Neutrophil (primary cell): ENCODE measurements at regions not wholly inside any gene's neighbourhood (a gene's known extent, or its start where the extent isn't known, plus 50 kb on each side); places are given as distances from the start of the nearest gene placed in this dataset.
"Not testable (repeated sequence)": the region's sequence is repeated elsewhere in the genome, so short reads cannot be mapped to it uniquely, and the experiment has no call there.

Source experiments
- H3K27ac ChIP-seq: fragments of 200-600 bp; sonication (generic); 2 replicates; pipeline ENCODE4 v1.5.1; 2016; ENCODE audit warnings: mild to moderate bottlenecking, moderate library complexity
- H3K27me3 ChIP-seq: fragments of 200-600 bp; sonication (generic); 2 replicates; pipeline ENCODE4 v1.6.0; 2016; ENCODE audit warnings: mild to moderate bottlenecking
- H3K36me3 ChIP-seq: fragments of 200-600 bp; sonication (generic); 2 replicates; pipeline ENCODE4 v1.5.1; 2017
- H3K4me1 ChIP-seq, 2 experiments: fragments of 200-600 bp in 1 of 2; sonication (generic) in 1 of 2; 1 replicate in 1 of 2; 2 replicates in 1 of 2; pipeline versions ENCODE4 v1.5.1 to v1.6.1; 2013 to 2016; ENCODE audit warnings: low read depth in 1 of 2, low read length in 1 of 2, mild to moderate bottlenecking in 1 of 2, moderate library complexity in 1 of 2; ENCODE audit not compliant: control insufficient read depth in 1 of 2, insufficient read depth in 1 of 2
- H3K4me3 ChIP-seq, 2 experiments: fragments of 200-600 bp in 1 of 2; sonication (generic) in 1 of 2; 1 replicate in 1 of 2; 2 replicates in 1 of 2; pipeline ENCODE4 v1.5.1; 2013 to 2016; ENCODE audit warnings: low read depth in 1 of 2, low read length in 1 of 2, mild to moderate bottlenecking in 1 of 2, moderate library complexity in 1 of 2
- H3K9me3 ChIP-seq: fragments of 200-600 bp; sonication (generic); 2 replicates; pipeline ENCODE4 v1.5.1; 2016
- TF ChIP-seq, protein P1 (sequence below): fragments of 200-600 bp; sonication (generic); IDR thresholded peaks from 2 replicates; pipeline ENCODE4 v1.5.1; 2016; ENCODE audit warnings: antibody characterized with exemption

- TF ChIP-seq, protein P1, sequence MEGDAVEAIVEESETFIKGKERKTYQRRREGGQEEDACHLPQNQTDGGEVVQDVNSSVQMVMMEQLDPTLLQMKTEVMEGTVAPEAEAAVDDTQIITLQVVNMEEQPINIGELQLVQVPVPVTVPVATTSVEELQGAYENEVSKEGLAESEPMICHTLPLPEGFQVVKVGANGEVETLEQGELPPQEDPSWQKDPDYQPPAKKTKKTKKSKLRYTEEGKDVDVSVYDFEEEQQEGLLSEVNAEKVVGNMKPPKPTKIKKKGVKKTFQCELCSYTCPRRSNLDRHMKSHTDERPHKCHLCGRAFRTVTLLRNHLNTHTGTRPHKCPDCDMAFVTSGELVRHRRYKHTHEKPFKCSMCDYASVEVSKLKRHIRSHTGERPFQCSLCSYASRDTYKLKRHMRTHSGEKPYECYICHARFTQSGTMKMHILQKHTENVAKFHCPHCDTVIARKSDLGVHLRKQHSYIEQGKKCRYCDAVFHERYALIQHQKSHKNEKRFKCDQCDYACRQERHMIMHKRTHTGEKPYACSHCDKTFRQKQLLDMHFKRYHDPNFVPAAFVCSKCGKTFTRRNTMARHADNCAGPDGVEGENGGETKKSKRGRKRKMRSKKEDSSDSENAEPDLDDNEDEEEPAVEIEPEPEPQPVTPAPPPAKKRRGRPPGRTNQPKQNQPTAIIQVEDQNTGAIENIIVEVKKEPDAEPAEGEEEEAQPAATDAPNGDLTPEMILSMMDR = no peak
- no peaks in the 10 kb centered on the region for H3K9me3 ChIP-seq
- no peaks in the 10 kb centered on the region for H3K36me3 ChIP-seq
- no peak overlapping the region for H3K4me3 ChIP-seq
- H3K27ac ChIP-seq = no peak overlapping the region
- no peaks in the 10 kb centered on the region for H3K4me1 ChIP-seq
- no peaks in the 10 kb centered on the region for H3K27me3 ChIP-seq
Observed at GRCh38 chr2:234559609-234560008, 62.7 kb upstream of the ARL4C start.

DNA sequence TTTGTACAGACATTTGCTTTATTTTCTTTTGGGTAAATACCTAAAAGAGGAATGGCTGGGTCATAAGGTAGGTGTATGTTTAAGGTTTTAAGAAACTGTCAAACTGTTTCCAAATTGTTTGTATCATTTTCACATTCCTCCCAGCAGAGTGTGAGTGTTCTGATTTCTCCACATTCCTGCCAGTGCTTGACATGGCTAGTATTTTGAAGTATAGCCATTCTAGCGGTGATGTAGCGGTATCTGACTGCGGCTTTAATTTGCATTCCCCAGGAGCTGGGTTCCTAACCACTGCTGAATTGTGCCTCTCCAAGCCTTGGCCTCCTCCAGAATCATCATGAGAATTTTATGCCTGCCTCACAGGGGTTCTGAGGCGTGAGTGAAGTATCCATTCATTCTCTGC lies 61.8 kb upstream of the ARL4C start:
- Histone ChIP-seq H3K27me3 (no peaks in the 10 kb centered on the region), H3K36me3 (no peaks in the 10 kb centered on the region), H3K9me3 (no peaks in the 10 kb centered on the region), H3K27ac (no peak overlapping the region), H3K4me1 (no peaks in the 10 kb centered on the region), H3K4me3 (no peak overlapping the region)
- TF ChIP-seq, protein P1 = no peak

DNA sequence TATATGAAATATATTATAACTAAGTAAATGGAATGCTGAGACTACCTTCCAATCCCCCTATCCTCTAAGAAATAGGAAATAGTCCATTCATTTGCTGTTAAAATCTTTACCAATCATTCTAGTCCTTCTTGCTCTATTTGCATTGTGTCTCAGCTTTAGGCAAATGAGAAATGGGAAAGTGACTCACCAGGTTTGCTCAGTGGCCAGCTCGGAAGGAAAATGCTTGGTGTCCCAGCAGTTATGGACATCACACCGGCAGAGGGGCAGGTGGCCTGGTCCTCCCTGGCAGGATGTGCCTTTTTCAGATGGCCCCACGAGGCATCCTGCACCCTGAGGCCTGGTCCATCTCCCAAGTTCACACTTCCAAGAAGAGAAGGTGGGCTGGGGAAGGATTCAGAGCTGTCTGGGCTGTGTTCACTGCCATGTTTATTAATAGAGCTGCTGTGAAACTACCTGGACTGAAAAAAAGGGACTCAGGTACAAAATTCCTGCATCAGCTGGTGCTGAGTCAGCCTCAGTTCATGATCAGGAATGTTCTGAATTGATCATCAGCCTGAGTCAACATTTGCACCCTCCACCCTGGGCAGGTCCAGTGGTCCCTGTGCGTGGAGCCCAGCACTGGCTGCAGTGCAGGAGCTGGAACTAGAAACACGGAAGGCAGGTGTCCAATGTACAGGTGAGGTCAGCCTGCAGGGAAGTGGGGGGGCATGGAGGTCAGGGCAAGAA lies 60.1 kb upstream of the ARL4C start:
- H3K9me3 ChIP-seq = no peaks in the 10 kb centered on the region
- no peak overlapping the region for H3K27ac ChIP-seq
- H3K27me3 ChIP-seq = no peaks in the 10 kb centered on the region
- no peaks in the 10 kb centered on the region for H3K4me1 ChIP-seq
- no peak overlapping the region for H3K4me3 ChIP-seq
- H3K36me3 ChIP-seq = no peaks in the 10 kb centered on the region
- TF ChIP-seq, protein P1 = no peak

GRCh38 chr2:234555616-234556249 lies 58.9 kb upstream of the ARL4C start:
- H3K27me3 ChIP-seq = no peaks in the 10 kb centered on the region
- no peaks in the 10 kb centered on the region for H3K9me3 ChIP-seq
- H3K4me3 ChIP-seq = no peak overlapping the region
- no peaks in the 10 kb centered on the region for H3K36me3 ChIP-seq
- TF ChIP-seq, protein P1 = no peak
- no peaks in the 10 kb centered on the region for H3K4me1 ChIP-seq
- no peak overlapping the region for H3K27ac ChIP-seq

DNA sequence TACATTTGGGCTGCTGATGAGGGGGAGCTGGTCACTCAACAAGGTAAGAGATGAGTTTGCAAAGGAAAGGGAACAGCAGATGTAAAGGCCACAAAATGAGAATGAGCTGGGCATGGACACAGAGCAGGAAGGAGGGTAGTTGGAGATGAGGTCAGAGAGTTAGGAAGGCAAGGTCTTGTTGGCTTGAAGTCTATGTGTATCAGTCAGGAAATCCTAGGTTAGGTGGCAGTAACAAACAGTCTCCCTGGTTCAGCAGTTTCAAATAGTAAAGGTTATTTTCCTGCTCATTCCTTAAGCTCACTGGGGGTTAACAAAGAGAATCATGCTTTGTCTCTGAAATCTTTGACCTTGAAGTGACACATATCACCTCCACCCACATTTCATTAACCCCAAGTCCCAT lies 58.3 kb upstream of the ARL4C start:
- no peaks in the 10 kb centered on the region for H3K9me3 ChIP-seq
- no peak overlapping the region for H3K27ac ChIP-seq
- H3K4me1 ChIP-seq = no peaks in the 10 kb centered on the region
- H3K4me3 ChIP-seq = no peak overlapping the region
- no peaks in the 10 kb centered on the region for H3K27me3 ChIP-seq
- TF ChIP-seq, protein P1 = no peak
- no peaks in the 10 kb centered on the region for H3K36me3 ChIP-seq

GRCh38 chr2:234553223-234553622 lies 56.3 kb upstream of the ARL4C start:
- not testable (repeated sequence) for H3K4me3 ChIP-seq, H3K27ac ChIP-seq, H3K36me3 ChIP-seq, H3K9me3 ChIP-seq, H3K4me1 ChIP-seq, H3K27me3 ChIP-seq
